B cell (primary cell): ENCODE measurements at regions not wholly inside any gene's neighbourhood (a gene's known extent, or its start where the extent isn't known, plus 50 kb on each side); places are given as distances from the start of the nearest gene placed in this dataset.

ENCODE experiments used
- ATAC-seq: fragments of 200-7000 bp; cut with Tn5 transposase; one replicate; pipeline ENCODE4 v1.10.0; 2021; ENCODE audit warnings: low read depth, mild to moderate bottlenecking, moderate number of reproducible peaks, moderate library complexity
- CTCF ChIA-PET: fragments of 350-600 bp; sonication (Branson Sonifier 250); formaldehyde crosslinking; loops from one replicate; lab custom pipeline; 2021; ENCODE audit warnings: antibody characterized with exemption, inconsistent platforms; lab: Charles Lee
- POLR2A ChIA-PET: fragments of 350-600 bp; sonication (Branson Sonifier 250); formaldehyde crosslinking; loops from one replicate; lab custom pipeline; 2021; ENCODE audit warnings: antibody characterized with exemption; lab: Charles Lee
- DNase-seq: peaks from one replicate; pipeline ENCODE4 v3.0.0; 2013
- H2AFZ ChIP-seq: 2 replicates; pipeline ENCODE4 v1.6.1; 2012; ENCODE audit warnings: mild to moderate bottlenecking, low read depth, low read length; ENCODE audit not compliant: insufficient read depth, poor library complexity, severe bottlenecking
- H3K27ac ChIP-seq, 2 donors: 1 replicate in 1 of 2; 2 replicates in 1 of 2; pipeline ENCODE4 v1.5.1; 2012 to 2013; ENCODE audit warnings: low read length in 2 of 2, mild to moderate bottlenecking in 2 of 2, moderate library complexity in 1 of 2
- H3K27me3 ChIP-seq, 4 experiments: fragments of 200-600 bp in 1 of 4; sonication (generic) in 1 of 4; replicated peaks in 1 of 4; 1 replicate in 2 of 4; 2 replicates in 2 of 4; pipeline versions ENCODE4 v1.6.1 to v1.7.0; 2013 to 2016; ENCODE audit warnings: low read length in 3 of 4, mild to moderate bottlenecking in 2 of 4, mixed read lengths in 1 of 4, moderate library complexity in 1 of 4; ENCODE audit not compliant: insufficient read depth in 4 of 4, control insufficient read depth in 3 of 4; ENCODE audit errors: control extremely low read depth in 1 of 4
- H3K36me3 ChIP-seq, 2 experiments: replicated peaks in 1 of 2; 1 replicate in 1 of 2; 2 replicates in 1 of 2; pipeline versions ENCODE4 v1.6.1 to v1.7.1; 2013; ENCODE audit warnings: low read length in 1 of 2; ENCODE audit not compliant: insufficient read depth in 2 of 2, control insufficient read depth in 1 of 2; ENCODE audit errors: control extremely low read depth in 1 of 2, extremely low read depth in 1 of 2
- H3K4me1 ChIP-seq, 2 donors: fragments of 200-600 bp in 1 of 2; sonication (generic) in 1 of 2; 1 replicate in 1 of 2; 2 replicates in 1 of 2; pipeline versions ENCODE4 v1.5.1 to v1.6.1; 2013 to 2017; ENCODE audit warnings: low read length in 2 of 2; ENCODE audit not compliant: control insufficient read depth in 2 of 2, insufficient read depth in 2 of 2
- H3K4me2 ChIP-seq: replicated peaks from 2 replicates; pipeline ENCODE3; 2012; ENCODE audit warnings: mild to moderate bottlenecking, low read depth, low read length; ENCODE audit not compliant: poor library complexity, severe bottlenecking
- H3K4me3 ChIP-seq, 5 experiments: fragments of 200-600 bp in 1 of 5; sonication (generic) in 1 of 5; 1 replicate in 3 of 5; 2 replicates in 2 of 5; pipeline versions ENCODE4 v1.5.1 to v1.7.0; 2011 to 2016; ENCODE audit warnings: low read length in 4 of 5, mild to moderate bottlenecking in 4 of 5, low read depth in 2 of 5, control low read depth in 1 of 5, moderate library complexity in 1 of 5; ENCODE audit not compliant: insufficient read depth in 1 of 5; ENCODE audit errors: control extremely low read depth in 1 of 5, extremely low read depth in 1 of 5
- H3K79me2 ChIP-seq: fragments of 200-600 bp; sonication (generic); one replicate; pipeline ENCODE4 v1.6.0; 2016; ENCODE audit warnings: low read length; ENCODE audit not compliant: control insufficient read depth, insufficient read depth
- H3K9ac ChIP-seq: fragments of 200-600 bp; sonication (generic); 2 replicates; pipeline ENCODE4 v1.6.1; 2017; ENCODE audit warnings: mild to moderate bottlenecking, low read length, moderate library complexity
- H3K9me3 ChIP-seq, 3 donors: one replicate each; pipeline versions ENCODE4 v1.6.1 to v1.7.1; 2013; ENCODE audit warnings: low read length in 2 of 3; ENCODE audit not compliant: control insufficient read depth in 2 of 3, insufficient read depth in 1 of 3; ENCODE audit errors: control extremely low read depth in 1 of 3
- H4K20me1 ChIP-seq: 2 replicates; pipeline ENCODE4 v1.6.0; 2012; ENCODE audit warnings: mild to moderate bottlenecking, low read length; ENCODE audit not compliant: insufficient read depth, control insufficient read depth, poor library complexity, severe bottlenecking
- H3K27ac Mint-ChIP-seq: one replicate; pipeline ENCODE4 v1.8.0; 2021; ENCODE audit warnings: mixed read lengths
- H3K27me3 Mint-ChIP-seq: one replicate; pipeline ENCODE4 v1.8.0; 2021; ENCODE audit warnings: mixed read lengths
- H3K4me1 Mint-ChIP-seq: one replicate; pipeline ENCODE4 v1.8.0; 2021; ENCODE audit warnings: mixed read lengths
- H3K4me3 Mint-ChIP-seq: one replicate; pipeline ENCODE4 v1.8.0; 2021; ENCODE audit warnings: mixed read lengths
- H3K9me3 Mint-ChIP-seq: one replicate; pipeline ENCODE4 v1.8.0; 2022; ENCODE audit warnings: mixed read lengths; ENCODE audit not compliant: insufficient read depth
- CTCF ChIP-seq: fragments of 200-600 bp; IDR thresholded peaks from one replicate; pipeline ENCODE4 v1.8.0; 2022; ENCODE audit warnings: antibody characterized with exemption, mild to moderate bottlenecking
- EZH2 ChIP-seq: IDR thresholded peaks from 2 replicates; pipeline ENCODE4 v1.6.1; 2012; ENCODE audit warnings: borderline replicate concordance, low read depth, mild to moderate bottlenecking, moderate library complexity, low read length; ENCODE audit not compliant: insufficient read depth, poor library complexity, severe bottlenecking
- WGBS: methylation state at CpG from one replicate; pipeline ENCODE4 v1.1.5; 2013; ENCODE audit warnings: missing lambda C conversion rate; ENCODE audit not compliant: insufficient coverage; 5-methylcytosine and 5-hydroxymethylcytosine counted together
- intact Hi-C: fragments of 100-400 bp; cut with micrococcal nuclease; formaldehyde crosslinking; loops from one replicate; pipeline ENCODE4 v1.10.0; 2022

GRCh38 chr20:40160097-40160550, 528.9 kb downstream of the MAFB start:
- TF ChIP-seq CTCF (peak; percentile 59), EZH2 (no peak)
- Histone ChIP-seq H2AFZ (no peak overlapping the region), H3K79me2 (no peaks in the 10 kb centered on the region), H3K27ac (no peak overlapping the region), H3K4me2 (no peak overlapping the region), H3K4me1 (no peaks in the 10 kb centered on the region), H3K36me3 (no peaks in the 10 kb centered on the region), H3K27me3 (no peaks in the 10 kb centered on the region), H4K20me1 (no peaks in the 10 kb centered on the region), H3K9ac (no peak overlapping the region), H3K9me3 (no peaks in the 10 kb centered on the region), H3K4me3 (no peak overlapping the region)
- ChIA-PET CTCF (interaction anchor here (2.0 kb wide), 1 partner anchor 803 kb away, joined by 5 read pairs; no protein-coding TSS in a partner anchor), POLR2A (no interaction called here)
- WGBS, result 78% methylated on average over 4 of the region's 7 CpGs
- Mint-ChIP-seq H3K4me1 (no peaks in the 10 kb centered on the region), H3K4me3 (no peak overlapping the region), H3K27me3 (no peaks in the 10 kb centered on the region), H3K27ac (no peak overlapping the region), H3K9me3 (no peaks in the 10 kb centered on the region)
- intact Hi-C loops, result no loop called here
- no peak for ATAC-seq
- peak; percentile 10 for DNase-seq

- intact Hi-C loops, result no loop called here
- H3K9ac ChIP-seq, result no peak overlapping the region
- no peaks in the 10 kb centered on the region for H3K27me3 ChIP-seq
- no peaks in the 10 kb centered on the region for H3K9me3 Mint-ChIP-seq
- H3K4me1 ChIP-seq, result no peaks in the 10 kb centered on the region
- H3K79me2 ChIP-seq, result no peaks in the 10 kb centered on the region
- CTCF ChIA-PET, result interaction anchor here (2.0 kb wide), 1 partner anchor 804 kb away, joined by 5 read pairs; no protein-coding TSS in a partner anchor
- no peaks in the 10 kb centered on the region for H3K27me3 Mint-ChIP-seq
- H3K9me3 ChIP-seq, result no peaks in the 10 kb centered on the region
- no peak overlapping the region for H3K4me2 ChIP-seq
- H4K20me1 ChIP-seq, result no peaks in the 10 kb centered on the region
- ATAC-seq, result no peak
- no peaks in the 10 kb centered on the region for H3K36me3 ChIP-seq
- H3K4me1 Mint-ChIP-seq, result no peaks in the 10 kb centered on the region
- no peak for DNase-seq
- H3K4me3 Mint-ChIP-seq, result no peak overlapping the region
- WGBS, result 100% methylated on average over 2 of the region's 5 CpGs
- POLR2A ChIA-PET, result no interaction called here
- H3K27ac ChIP-seq, result no peak overlapping the region
- TF ChIP-seq EZH2 (no peak), CTCF (no peak)
- no peak overlapping the region for H2AFZ ChIP-seq
- H3K27ac Mint-ChIP-seq, result no peak overlapping the region
- H3K4me3 ChIP-seq, result no peak overlapping the region
These were observed 529.8 kb downstream of the MAFB start for GRCh38 chr20:40159276-40159675.
